H9 (cell line): ENCODE measurements at regions not wholly inside any gene's neighbourhood (a gene's known extent, or its start where the extent isn't known, plus 50 kb on each side); places are given as distances from the start of the nearest gene placed in this dataset.

Source experiments
- DNase-seq: peaks from one replicate; pipeline ENCODE4 v3.0.0-alpha.2; 2017
- H2AFZ ChIP-seq: one replicate; pipeline ENCODE4 v1.6.1; 2013; ENCODE audit warnings: mild to moderate bottlenecking, low read length, control low read depth, moderate library complexity
- H2AK5ac ChIP-seq: 2 replicates; pipeline ENCODE4 v1.6.1; 2013; ENCODE audit warnings: low read length, control low read depth, mixed read lengths; ENCODE audit not compliant: insufficient read length
- H2BK120ac ChIP-seq: one replicate; pipeline ENCODE4 v1.6.1; 2013; ENCODE audit warnings: low read depth, mild to moderate bottlenecking, low read length, control low read depth, inconsistent platforms; ENCODE audit not compliant: poor library complexity, severe bottlenecking
- H2BK12ac ChIP-seq: 2 replicates; pipeline ENCODE4 v1.6.1; 2013; ENCODE audit warnings: low read length, control low read depth, mixed read lengths, low read depth; ENCODE audit not compliant: insufficient read length
- H2BK15ac ChIP-seq: 2 replicates; pipeline ENCODE4 v1.6.1; 2013; ENCODE audit warnings: low read depth, low read length, control low read depth
- H2BK20ac ChIP-seq: one replicate; pipeline ENCODE4 v1.6.1; 2013; ENCODE audit warnings: low read depth, mild to moderate bottlenecking, low read length, control low read depth, inconsistent platforms; ENCODE audit not compliant: poor library complexity, severe bottlenecking
- H2BK5ac ChIP-seq: 2 replicates; pipeline ENCODE4 v1.6.1; 2013; ENCODE audit warnings: low read length, control low read depth, mixed read lengths; ENCODE audit not compliant: insufficient read length
- H3K14ac ChIP-seq: 2 replicates; pipeline ENCODE4 v1.6.1; 2013; ENCODE audit warnings: low read length, control low read depth; ENCODE audit not compliant: insufficient read depth
- H3K18ac ChIP-seq: 2 replicates; pipeline ENCODE4 v1.6.1; 2013; ENCODE audit warnings: low read depth, mild to moderate bottlenecking, mixed read lengths, low read length, control low read depth; ENCODE audit not compliant: insufficient read length
- H3K23ac ChIP-seq: 2 replicates; pipeline ENCODE4 v1.6.1; 2013; ENCODE audit warnings: low read length, control low read depth, mixed read lengths, low read depth; ENCODE audit not compliant: insufficient read length
- H3K23me2 ChIP-seq: 2 replicates; pipeline ENCODE4 v1.6.1; 2013; ENCODE audit warnings: low read depth, mild to moderate bottlenecking, mixed read lengths, low read length, control low read depth; ENCODE audit not compliant: insufficient read length, poor library complexity, severe bottlenecking
- H3K27ac ChIP-seq: 2 replicates; pipeline ENCODE4 v1.5.1; 2013; ENCODE audit warnings: low read length, control low read depth, mixed read lengths, low read depth; ENCODE audit not compliant: insufficient read length
- H3K27me3 ChIP-seq: 2 replicates; pipeline ENCODE4 v1.6.1; 2013; ENCODE audit warnings: low read length, control low read depth, inconsistent platforms; ENCODE audit not compliant: insufficient read depth
- H3K4ac ChIP-seq: 2 replicates; pipeline ENCODE4 v1.6.1; 2013; ENCODE audit warnings: low read depth, mild to moderate bottlenecking, control low read depth, inconsistent platforms, low read length, moderate library complexity
- H3K4me1 ChIP-seq: 2 replicates; pipeline ENCODE4 v1.6.1; 2013; ENCODE audit warnings: low read length, control low read depth, inconsistent platforms; ENCODE audit not compliant: insufficient read depth
- H3K4me2 ChIP-seq: 2 replicates; pipeline ENCODE4 v1.6.1; 2013; ENCODE audit warnings: low read length, control low read depth, mixed read lengths; ENCODE audit not compliant: insufficient read length, insufficient read depth
- H3K56ac ChIP-seq: 2 replicates; pipeline ENCODE4 v1.6.1; 2013; ENCODE audit warnings: low read depth, mild to moderate bottlenecking, mixed read lengths, low read length, control low read depth; ENCODE audit not compliant: insufficient read length
- H3K79me1 ChIP-seq: 2 replicates; pipeline ENCODE4 v1.6.1; 2013; ENCODE audit warnings: low read depth, mild to moderate bottlenecking, moderate library complexity, low read length, control low read depth, inconsistent platforms; ENCODE audit not compliant: insufficient read depth, poor library complexity, severe bottlenecking
- H3K79me2 ChIP-seq: 2 replicates; pipeline ENCODE4 v1.6.1; 2013; ENCODE audit warnings: low read length, control low read depth, inconsistent platforms; ENCODE audit not compliant: insufficient read depth
- H3K9ac ChIP-seq: 2 replicates; pipeline ENCODE4 v1.6.1; 2013; ENCODE audit warnings: low read length, control low read depth, mixed read lengths; ENCODE audit not compliant: insufficient read length; ENCODE audit errors: extremely low read depth
- H3K9me3 ChIP-seq: one replicate; pipeline ENCODE4 v1.6.1; 2013; ENCODE audit warnings: low read depth, low read length, inconsistent platforms; ENCODE audit not compliant: control insufficient read depth
- H3T11ph ChIP-seq: one replicate; pipeline ENCODE4 v1.6.1; 2013; ENCODE audit warnings: mild to moderate bottlenecking, low read length, control low read depth, inconsistent platforms
- H4K20me1 ChIP-seq: one replicate; pipeline ENCODE4 v1.6.1; 2013; ENCODE audit not compliant: control insufficient read depth, insufficient read length, insufficient read depth
- H4K5ac ChIP-seq: 2 replicates; pipeline ENCODE4 v1.6.1; 2013; ENCODE audit warnings: low read depth, mild to moderate bottlenecking, mixed read lengths, low read length, control low read depth; ENCODE audit not compliant: insufficient read length
- H4K8ac ChIP-seq: replicated peaks from 2 replicates; pipeline ENCODE4 v1.6.1; 2013; ENCODE audit warnings: low read length, control low read depth, mixed read lengths, low read depth; ENCODE audit not compliant: insufficient read length
- H4K91ac ChIP-seq: 2 replicates; pipeline ENCODE4 v1.6.1; 2013; ENCODE audit warnings: low read depth, mild to moderate bottlenecking, moderate library complexity, mixed read lengths, low read length, control low read depth; ENCODE audit not compliant: insufficient read length
- H3K27ac Mint-ChIP-seq, 3 experiments: 2 replicates in 2 of 3; 3 replicates in 1 of 3; pipeline ENCODE4 v1.8.0; 2020 to 2021; ENCODE audit warnings: mixed read lengths in 3 of 3, mild to moderate bottlenecking in 1 of 3, moderate library complexity in 1 of 3
- H3K27me3 Mint-ChIP-seq: 2 replicates; pipeline ENCODE4 v1.8.0; 2021; ENCODE audit warnings: low read depth, mild to moderate bottlenecking, moderate library complexity, mixed read lengths
- H3K36me3 Mint-ChIP-seq, 3 experiments: 2 replicates in 2 of 3; 3 replicates in 1 of 3; pipeline ENCODE4 v1.8.0; 2020 to 2021; ENCODE audit warnings: low read depth in 3 of 3, mixed read lengths in 3 of 3; ENCODE audit not compliant: insufficient read depth in 1 of 3
- H3K4me1 Mint-ChIP-seq, 2 experiments: 2 replicates each; pipeline ENCODE4 v1.8.0; 2020; ENCODE audit warnings: mixed read lengths in 2 of 2
- H3K4me3 Mint-ChIP-seq, 2 experiments: 2 replicates in 1 of 2; 3 replicates in 1 of 2; pipeline ENCODE4 v1.8.0; 2020 to 2021; ENCODE audit warnings: mild to moderate bottlenecking in 2 of 2, mixed read lengths in 2 of 2, moderate library complexity in 1 of 2
- H3K9me3 Mint-ChIP-seq, 2 experiments: 2 replicates in 1 of 2; 3 replicates in 1 of 2; pipeline ENCODE4 v1.8.0; 2020; ENCODE audit warnings: mild to moderate bottlenecking in 2 of 2, mixed read lengths in 2 of 2, moderate library complexity in 1 of 2
- CTCF ChIP-seq: fragments of 200-600 bp; sonication (generic); conservative IDR thresholded peaks from 3 replicates; pipeline ENCODE4 v1.8.0; 2021; ENCODE audit warnings: antibody characterized with exemption, mild to moderate bottlenecking
- WGBS: extraction: QIAGEN DNeasy Blood & Tissue Kit; methylation state at CpG from one replicate; pipeline ENCODE4 v1.1.7; 2013; ENCODE audit warnings: missing lambda C conversion rate, low lambda C conversion rate, mixed read lengths; ENCODE audit not compliant: insufficient read length; ENCODE audit errors: extremely low coverage; 5-methylcytosine and 5-hydroxymethylcytosine counted together

GRCh38 chr4:130736436-130737185 lies 1640.7 kb downstream of the C4orf33 start:
- no peaks in the 10 kb centered on the region for H3K4me1 Mint-ChIP-seq

More at GRCh38 chr4:130736436-130737185, 1640.7 kb downstream of the C4orf33 start:
- H2BK5ac ChIP-seq: no peak overlapping the region
- H3K27ac ChIP-seq: no peak overlapping the region
- H3K27me3 ChIP-seq: no peaks in the 10 kb centered on the region
- H3K56ac ChIP-seq: no peak overlapping the region
- no peaks in the 10 kb centered on the region for H3K23me2 ChIP-seq
- H3K79me1 ChIP-seq: no peaks in the 10 kb centered on the region
- H2BK120ac ChIP-seq: no peak overlapping the region
- Mint-ChIP-seq H3K27me3 (no peaks in the 10 kb centered on the region; the same call in 1 of the 2 replicates), H3K27ac (no peak overlapping the region), H3K9me3 (peaks cover 0 to 4% of the 10 kb centered on the region in 2 experiments; a peak in 2 of 5 replicates), H3K4me3 (no peak overlapping the region), H3K36me3 (peaks cover 0 to 2% (median 0%) of the 10 kb centered on the region in 3 experiments; a peak in 1 of 7 replicates)
- WGBS: no CpG with 5 or more reads among the region's 7 CpGs
- no peak overlapping the region for H4K5ac ChIP-seq
- H3K4me2 ChIP-seq: no peak overlapping the region
- no peak overlapping the region for H3T11ph ChIP-seq
- no peak for TF ChIP-seq CTCF
- no peak overlapping the region for H4K91ac ChIP-seq
- H2AK5ac ChIP-seq: no peak overlapping the region
- no peak overlapping the region for H4K8ac ChIP-seq
- no peak overlapping the region for H2AFZ ChIP-seq
- H3K18ac ChIP-seq: no peak overlapping the region
- no peak overlapping the region for H2BK20ac ChIP-seq
- no peak overlapping the region for H2BK15ac ChIP-seq
- no peak overlapping the region; the same call in 1 of the 2 replicates for H3K14ac ChIP-seq
- DNase-seq: no peak
- H3K4me1 ChIP-seq: no peaks in the 10 kb centered on the region
- H3K79me2 ChIP-seq: no peaks in the 10 kb centered on the region
- no peak overlapping the region for H3K9ac ChIP-seq
- no peak overlapping the region for H3K23ac ChIP-seq
- no peaks in the 10 kb centered on the region for H3K9me3 ChIP-seq
- H3K4ac ChIP-seq: no peak overlapping the region
- no peak overlapping the region for H2BK12ac ChIP-seq
- H4K20me1 ChIP-seq: no peaks in the 10 kb centered on the region
